ENCODE measurements at regions not wholly inside any gene's neighbourhood (a gene's known extent, or its start where the extent isn't known, plus 50 kb on each side); places are given as distances from the start of the nearest gene placed in this dataset.

GRCh38 chr6:23435798-23436197 is 690.2 kb upstream of the NRSN1 start:
- H3K27me3 ChIP-seq = no peaks in the 10 kb centered on the region
- DNase-seq (no peak), ATAC-seq (peak; percentile 86 to 99 (median 96))
- no peaks in the 10 kb centered on the region for H3K9me3 ChIP-seq
- no peaks in the 10 kb centered on the region for H3K36me3 ChIP-seq
- intact Hi-C loops (cut with DNase I) = no loop called here
- peak overlapping the region in 2 of 3 donors; percentile 35 to 42 for H3K27ac ChIP-seq
- H3K4me3 ChIP-seq = peak overlapping the region in 1 of 3 donors; percentile 4
- TF ChIP-seq CTCF (IDR thresholded peaks at IDR 0.05) (no peak), POLR2A (IDR thresholded peaks at IDR 0.05) (no peak)
- H3K4me1 ChIP-seq = peaks cover 0 to 13% (median 3%) of the 10 kb centered on the region in 4 donors
- WGBS (ENCODE audit: insufficient coverage, low coverage, low lambda C conversion rate, missing lambda C conversion rate) = 92% methylated on average over 1 of the region's 1 CpG

GRCh38 chr6:23441808-23442461 is 684.1 kb upstream of the NRSN1 start:
- Histone ChIP-seq H3K9me3 (no peaks in the 10 kb centered on the region), H3K27me3 (no peaks in the 10 kb centered on the region), H3K4me1 (no peaks in the 10 kb centered on the region), H3K36me3 (no peaks in the 10 kb centered on the region), H3K4me3 (no peak overlapping the region), H3K27ac (no peak overlapping the region)
- DNase-seq = no peak
- no peak for ATAC-seq
- 84% methylated on average over 3 of the region's 3 CpGs for WGBS (ENCODE audit: insufficient coverage, low coverage, low lambda C conversion rate, missing lambda C conversion rate)
- TF ChIP-seq POLR2A (IDR thresholded peaks at IDR 0.05) (no peak), CTCF (IDR thresholded peaks at IDR 0.05) (no peak)
- intact Hi-C loops (cut with DNase I) = no loop called here

GRCh38 chr6:23445157-23445710 is 680.8 kb upstream of the NRSN1 start:
- Histone ChIP-seq H3K4me1 (no peaks in the 10 kb centered on the region), H3K36me3 (no peaks in the 10 kb centered on the region), H3K4me3 (no peak overlapping the region), H3K9me3 (no peaks in the 10 kb centered on the region), H3K27ac (no peak overlapping the region), H3K27me3 (no peaks in the 10 kb centered on the region)
- intact Hi-C loops (cut with DNase I) = no loop called here
- WGBS (ENCODE audit: insufficient coverage, low coverage, low lambda C conversion rate, missing lambda C conversion rate) = 61% methylated on average over 5 of the region's 5 CpGs
- ATAC-seq = no peak
- TF ChIP-seq CTCF (IDR thresholded peaks at IDR 0.05) = no peak
- no peak for TF ChIP-seq POLR2A (IDR thresholded peaks at IDR 0.05)
- no peak for DNase-seq

GRCh38 chr6:23446469-23446967 is 679.5 kb upstream of the NRSN1 start:
- H3K36me3 ChIP-seq = no peaks in the 10 kb centered on the region
- WGBS (ENCODE audit: insufficient coverage, low coverage, low lambda C conversion rate, missing lambda C conversion rate) = 56% methylated on average over 4 of the region's 4 CpGs
- H3K9me3 ChIP-seq = no peaks in the 10 kb centered on the region
- no peak overlapping the region for H3K4me3 ChIP-seq
- intact Hi-C loops (cut with DNase I) = no loop called here
- TF ChIP-seq POLR2A (IDR thresholded peaks at IDR 0.05) (no peak), CTCF (IDR thresholded peaks at IDR 0.05) (peak; percentile 52 to 58 (median 54))
- no peak for DNase-seq
- peak; percentile 58 to 85 (median 72) for ATAC-seq
- H3K4me1 ChIP-seq = no peaks in the 10 kb centered on the region
- H3K27ac ChIP-seq = no peak overlapping the region
- no peaks in the 10 kb centered on the region for H3K27me3 ChIP-seq

All from right lobe of liver (tissue), 6 donors.